Stimulated activated CD4-positive, alpha-beta T cell treated with anti-CD3 and anti-CD28 coated beads, Interleukin-1b, Interleukin-23, amount 100 ng/mL, for 1 hour (primary cell): ENCODE measurements at regions not wholly inside any gene's neighbourhood (a gene's known extent, or its start where the extent isn't known, plus 50 kb on each side); places are given as distances from the start of the nearest gene placed in this dataset.

ENCODE experiments used
- DNase-seq, 2 donors: peaks; one replicate each; pipeline ENCODE4 v3.0.0-alpha.2; 2020; ENCODE audit warnings: low read depth in 2 of 2

GRCh38 chr16:80418517-80419355, 122.1 kb upstream of the DYNLRB2 start:
- DNase-seq = no peak

- DNase-seq = no peak
These were observed 123.0 kb upstream of the DYNLRB2 start for GRCh38 chr16:80417706-80418271.

- no peak for DNase-seq
These were observed 132.8 kb upstream of the DYNLRB2 start for GRCh38 chr16:80408014-80408413.

- no peak for DNase-seq
These were observed 133.4 kb upstream of the DYNLRB2 start for GRCh38 chr16:80407265-80407987.

GRCh38 chr16:80404847-80405246, 135.9 kb upstream of the DYNLRB2 start:
- no peak for DNase-seq

GRCh38 chr16:80403894-80404293, 136.9 kb upstream of the DYNLRB2 start:
- DNase-seq = no peak

- no peak for DNase-seq
These were observed 149.8 kb upstream of the DYNLRB2 start for GRCh38 chr16:80390871-80391489.

GRCh38 chr16:80390046-80390445, 150.7 kb upstream of the DYNLRB2 start:
- DNase-seq = no peak

- DNase-seq = no peak
These were observed 151.5 kb upstream of the DYNLRB2 start for GRCh38 chr16:80389338-80389737.

GRCh38 chr16:80387318-80387921, 153.4 kb upstream of the DYNLRB2 start:
- no peak for DNase-seq

GRCh38 chr16:80384862-80385261, 155.9 kb upstream of the DYNLRB2 start:
- DNase-seq = no peak

- no peak for DNase-seq
These were observed 160.3 kb upstream of the DYNLRB2 start for GRCh38 chr16:80380514-80380913.

- no peak for DNase-seq
These were observed 163.5 kb upstream of the DYNLRB2 start for GRCh38 chr16:80377096-80377956.

- no peak for DNase-seq
These were observed 164.8 kb upstream of the DYNLRB2 start for GRCh38 chr16:80375973-80376372.

GRCh38 chr16:80375513-80375912, 165.3 kb upstream of the DYNLRB2 start:
- DNase-seq = no peak

GRCh38 chr16:80372341-80372740, 168.5 kb upstream of the DYNLRB2 start:
- DNase-seq = no peak

GRCh38 chr16:80369138-80369958, 171.4 kb upstream of the DYNLRB2 start:
- no peak for DNase-seq

- DNase-seq = no peak
These were observed 173.6 kb upstream of the DYNLRB2 start for GRCh38 chr16:80367037-80367658.

GRCh38 chr16:80366023-80366422, 174.8 kb upstream of the DYNLRB2 start:
- no peak for DNase-seq

- DNase-seq = no peak
These were observed 178.0 kb upstream of the DYNLRB2 start for GRCh38 chr16:80362816-80363215.
